ENCODE measurements at regions not wholly inside any gene's neighbourhood (a gene's known extent, or its start where the extent isn't known, plus 50 kb on each side); places are given as distances from the start of the nearest gene placed in this dataset.

DNA sequence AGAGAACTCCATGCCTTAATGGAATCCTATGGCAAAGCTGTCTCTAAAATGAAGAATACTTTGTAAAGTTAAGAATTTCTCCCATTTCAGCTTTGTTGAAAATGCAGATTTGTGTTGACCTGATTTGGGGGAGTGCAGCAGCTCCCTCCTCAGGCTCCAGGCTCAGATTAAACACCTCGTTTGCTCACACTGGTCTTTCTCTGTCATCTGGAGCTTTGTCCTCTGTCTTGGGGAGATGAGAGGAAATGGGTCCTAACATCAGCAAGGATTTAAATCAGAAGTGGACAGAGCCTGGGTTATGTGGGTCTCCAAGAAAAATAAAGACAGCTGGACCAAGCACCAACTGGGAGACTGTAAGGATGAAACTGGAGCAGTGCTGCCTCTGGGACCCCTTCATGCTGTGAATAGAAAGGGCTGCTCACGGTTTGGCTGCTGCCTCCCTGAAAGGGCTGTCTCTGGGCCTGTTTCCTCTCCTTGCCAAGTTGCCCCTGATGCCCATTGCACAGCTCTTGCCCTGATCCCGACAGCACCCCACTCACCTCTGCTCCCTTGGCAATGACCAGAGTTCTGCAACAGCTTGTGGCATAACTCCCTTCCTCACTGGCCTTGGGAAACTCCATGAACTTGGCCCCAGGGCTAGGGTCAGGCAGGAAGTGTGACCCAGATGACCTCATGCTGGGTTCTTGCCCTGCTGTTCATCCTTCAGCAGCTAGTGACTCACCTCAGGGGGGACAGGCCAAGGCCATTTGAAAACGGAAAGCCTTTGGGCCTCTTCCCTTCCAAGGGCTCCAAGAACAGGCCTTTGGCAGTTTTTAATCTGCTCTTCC, 197.2 kb downstream of the CYP26B1 start:
- TF ChIP-seq POLR2AphosphoS5 (IDR thresholded peaks at IDR 0.05; ENCODE audit: low read depth) (no peak), CTCF (conservative IDR thresholded peaks at IDR 0.05; ENCODE audit: low read depth in 2 of 2) (no peak), ZNF114 (CRISPR knock-in tag; IDR thresholded peaks at IDR 0.05) (no peak), EZH2 (IDR thresholded peaks at IDR 0.05; ENCODE audit: low read depth, unreplicated experiment) (no peak), EZH2phosphoT487 (IDR thresholded peaks at IDR 0.05; ENCODE audit: unreplicated experiment) (no peak), CREB1 (CRISPR knock-in tag; IDR thresholded peaks at IDR 0.05; ENCODE audit: low read depth) (no peak), JUNB (IDR thresholded peaks at IDR 0.05; ENCODE audit: unreplicated experiment) (no peak), NANOG (IDR thresholded peaks at IDR 0.05; ENCODE audit: borderline replicate concordance) (no peak), ZNF331 (CRISPR knock-in tag; IDR thresholded peaks at IDR 0.05; ENCODE audit: low read depth) (no peak), STAT1 (IDR thresholded peaks at IDR 0.05; ENCODE audit: unreplicated experiment) (no peak)
- TF ChIP-seq, protein P1, sequence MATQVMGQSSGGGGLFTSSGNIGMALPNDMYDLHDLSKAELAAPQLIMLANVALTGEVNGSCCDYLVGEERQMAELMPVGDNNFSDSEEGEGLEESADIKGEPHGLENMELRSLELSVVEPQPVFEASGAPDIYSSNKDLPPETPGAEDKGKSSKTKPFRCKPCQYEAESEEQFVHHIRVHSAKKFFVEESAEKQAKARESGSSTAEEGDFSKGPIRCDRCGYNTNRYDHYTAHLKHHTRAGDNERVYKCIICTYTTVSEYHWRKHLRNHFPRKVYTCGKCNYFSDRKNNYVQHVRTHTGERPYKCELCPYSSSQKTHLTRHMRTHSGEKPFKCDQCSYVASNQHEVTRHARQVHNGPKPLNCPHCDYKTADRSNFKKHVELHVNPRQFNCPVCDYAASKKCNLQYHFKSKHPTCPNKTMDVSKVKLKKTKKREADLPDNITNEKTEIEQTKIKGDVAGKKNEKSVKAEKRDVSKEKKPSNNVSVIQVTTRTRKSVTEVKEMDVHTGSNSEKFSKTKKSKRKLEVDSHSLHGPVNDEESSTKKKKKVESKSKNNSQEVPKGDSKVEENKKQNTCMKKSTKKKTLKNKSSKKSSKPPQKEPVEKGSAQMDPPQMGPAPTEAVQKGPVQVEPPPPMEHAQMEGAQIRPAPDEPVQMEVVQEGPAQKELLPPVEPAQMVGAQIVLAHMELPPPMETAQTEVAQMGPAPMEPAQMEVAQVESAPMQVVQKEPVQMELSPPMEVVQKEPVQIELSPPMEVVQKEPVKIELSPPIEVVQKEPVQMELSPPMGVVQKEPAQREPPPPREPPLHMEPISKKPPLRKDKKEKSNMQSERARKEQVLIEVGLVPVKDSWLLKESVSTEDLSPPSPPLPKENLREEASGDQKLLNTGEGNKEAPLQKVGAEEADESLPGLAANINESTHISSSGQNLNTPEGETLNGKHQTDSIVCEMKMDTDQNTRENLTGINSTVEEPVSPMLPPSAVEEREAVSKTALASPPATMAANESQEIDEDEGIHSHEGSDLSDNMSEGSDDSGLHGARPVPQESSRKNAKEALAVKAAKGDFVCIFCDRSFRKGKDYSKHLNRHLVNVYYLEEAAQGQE (IDR thresholded peaks at IDR 0.05; ENCODE audit: unreplicated experiment): no peak
- TF ChIP-seq, protein P2, sequence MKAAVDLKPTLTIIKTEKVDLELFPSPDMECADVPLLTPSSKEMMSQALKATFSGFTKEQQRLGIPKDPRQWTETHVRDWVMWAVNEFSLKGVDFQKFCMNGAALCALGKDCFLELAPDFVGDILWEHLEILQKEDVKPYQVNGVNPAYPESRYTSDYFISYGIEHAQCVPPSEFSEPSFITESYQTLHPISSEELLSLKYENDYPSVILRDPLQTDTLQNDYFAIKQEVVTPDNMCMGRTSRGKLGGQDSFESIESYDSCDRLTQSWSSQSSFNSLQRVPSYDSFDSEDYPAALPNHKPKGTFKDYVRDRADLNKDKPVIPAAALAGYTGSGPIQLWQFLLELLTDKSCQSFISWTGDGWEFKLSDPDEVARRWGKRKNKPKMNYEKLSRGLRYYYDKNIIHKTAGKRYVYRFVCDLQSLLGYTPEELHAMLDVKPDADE (IDR thresholded peaks at IDR 0.05): no peak
- TF ChIP-seq, protein P3, sequence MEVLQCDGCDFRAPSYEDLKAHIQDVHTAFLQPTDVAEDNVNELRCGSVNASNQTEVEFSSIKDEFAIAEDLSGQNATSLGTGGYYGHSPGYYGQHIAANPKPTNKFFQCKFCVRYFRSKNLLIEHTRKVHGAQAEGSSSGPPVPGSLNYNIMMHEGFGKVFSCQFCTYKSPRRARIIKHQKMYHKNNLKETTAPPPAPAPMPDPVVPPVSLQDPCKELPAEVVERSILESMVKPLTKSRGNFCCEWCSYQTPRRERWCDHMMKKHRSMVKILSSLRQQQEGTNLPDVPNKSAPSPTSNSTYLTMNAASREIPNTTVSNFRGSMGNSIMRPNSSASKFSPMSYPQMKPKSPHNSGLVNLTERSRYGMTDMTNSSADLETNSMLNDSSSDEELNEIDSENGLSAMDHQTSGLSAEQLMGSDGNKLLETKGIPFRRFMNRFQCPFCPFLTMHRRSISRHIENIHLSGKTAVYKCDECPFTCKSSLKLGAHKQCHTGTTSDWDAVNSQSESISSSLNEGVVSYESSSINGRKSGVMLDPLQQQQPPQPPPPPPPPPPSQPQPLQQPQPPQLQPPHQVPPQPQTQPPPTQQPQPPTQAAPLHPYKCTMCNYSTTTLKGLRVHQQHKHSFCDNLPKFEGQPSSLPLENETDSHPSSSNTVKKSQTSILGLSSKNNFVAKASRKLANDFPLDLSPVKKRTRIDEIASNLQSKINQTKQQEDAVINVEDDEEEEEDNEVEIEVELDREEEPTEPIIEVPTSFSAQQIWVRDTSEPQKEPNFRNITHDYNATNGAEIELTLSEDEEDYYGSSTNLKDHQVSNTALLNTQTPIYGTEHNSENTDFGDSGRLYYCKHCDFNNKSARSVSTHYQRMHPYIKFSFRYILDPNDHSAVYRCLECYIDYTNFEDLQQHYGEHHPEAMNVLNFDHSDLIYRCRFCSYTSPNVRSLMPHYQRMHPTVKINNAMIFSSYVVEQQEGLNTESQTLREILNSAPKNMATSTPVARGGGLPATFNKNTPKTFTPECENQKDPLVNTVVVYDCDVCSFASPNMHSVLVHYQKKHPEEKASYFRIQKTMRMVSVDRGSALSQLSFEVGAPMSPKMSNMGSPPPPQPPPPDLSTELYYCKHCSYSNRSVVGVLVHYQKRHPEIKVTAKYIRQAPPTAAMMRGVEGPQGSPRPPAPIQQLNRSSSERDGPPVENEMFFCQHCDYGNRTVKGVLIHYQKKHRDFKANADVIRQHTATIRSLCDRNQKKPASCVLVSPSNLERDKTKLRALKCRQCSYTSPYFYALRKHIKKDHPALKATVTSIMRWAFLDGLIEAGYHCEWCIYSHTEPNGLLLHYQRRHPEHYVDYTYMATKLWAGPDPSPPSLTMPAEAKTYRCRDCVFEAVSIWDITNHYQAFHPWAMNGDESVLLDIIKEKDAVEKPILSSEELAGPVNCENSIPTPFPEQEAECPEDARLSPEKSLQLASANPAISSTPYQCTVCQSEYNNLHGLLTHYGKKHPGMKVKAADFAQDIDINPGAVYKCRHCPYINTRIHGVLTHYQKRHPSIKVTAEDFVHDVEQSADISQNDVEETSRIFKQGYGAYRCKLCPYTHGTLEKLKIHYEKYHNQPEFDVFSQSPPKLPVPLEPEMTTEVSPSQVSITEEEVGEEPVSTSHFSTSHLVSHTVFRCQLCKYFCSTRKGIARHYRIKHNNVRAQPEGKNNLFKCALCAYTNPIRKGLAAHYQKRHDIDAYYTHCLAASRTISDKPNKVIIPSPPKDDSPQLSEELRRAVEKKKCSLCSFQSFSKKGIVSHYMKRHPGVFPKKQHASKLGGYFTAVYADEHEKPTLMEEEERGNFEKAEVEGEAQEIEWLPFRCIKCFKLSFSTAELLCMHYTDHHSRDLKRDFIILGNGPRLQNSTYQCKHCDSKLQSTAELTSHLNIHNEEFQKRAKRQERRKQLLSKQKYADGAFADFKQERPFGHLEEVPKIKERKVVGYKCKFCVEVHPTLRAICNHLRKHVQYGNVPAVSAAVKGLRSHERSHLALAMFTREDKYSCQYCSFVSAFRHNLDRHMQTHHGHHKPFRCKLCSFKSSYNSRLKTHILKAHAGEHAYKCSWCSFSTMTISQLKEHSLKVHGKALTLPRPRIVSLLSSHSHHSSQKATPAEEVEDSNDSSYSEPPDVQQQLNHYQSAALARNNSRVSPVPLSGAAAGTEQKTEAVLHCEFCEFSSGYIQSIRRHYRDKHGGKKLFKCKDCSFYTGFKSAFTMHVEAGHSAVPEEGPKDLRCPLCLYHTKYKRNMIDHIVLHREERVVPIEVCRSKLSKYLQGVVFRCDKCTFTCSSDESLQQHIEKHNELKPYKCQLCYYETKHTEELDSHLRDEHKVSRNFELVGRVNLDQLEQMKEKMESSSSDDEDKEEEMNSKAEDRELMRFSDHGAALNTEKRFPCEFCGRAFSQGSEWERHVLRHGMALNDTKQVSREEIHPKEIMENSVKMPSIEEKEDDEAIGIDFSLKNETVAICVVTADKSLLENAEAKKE (CRISPR knock-in tag; IDR thresholded peaks at IDR 0.05): no peak
